ENCODE measurements at regions not wholly inside any gene's neighbourhood (a gene's known extent, or its start where the extent isn't known, plus 50 kb on each side); places are given as distances from the start of the nearest gene placed in this dataset.

GRCh38 chr2:161546635-161547034 lies 77.6 kb upstream of the SLC4A10 start:
- H3K4me1 ChIP-seq (ENCODE audit: control insufficient read depth, extremely low read depth, insufficient read depth, low read length) = no peaks in the 10 kb centered on the region
- H3K4me2 ChIP-seq (ENCODE audit: control insufficient read depth, extremely low read depth, insufficient read depth, low read depth, low read length) = no peak overlapping the region
- no peaks in the 10 kb centered on the region for H3K79me2 ChIP-seq (ENCODE audit: control insufficient read depth, insufficient read depth, low read length)
- H3K27me3 ChIP-seq (ENCODE audit: control insufficient read depth, extremely low read depth, insufficient read depth, low read length) = no peaks in the 10 kb centered on the region
- no peak overlapping the region for H3K27ac ChIP-seq (ENCODE audit: control insufficient read depth, insufficient read depth, low read length)
- H3K9me1 ChIP-seq (ENCODE audit: control insufficient read depth, extremely low read depth, insufficient read depth, low read length) = no peaks in the 10 kb centered on the region
- FAIRE-seq (no peak), DNase-seq (ENCODE audit: low read depth, low spot score) (no peak)
- no peaks in the 10 kb centered on the region for H3K36me3 ChIP-seq (ENCODE audit: control insufficient read depth in 2 of 2, extremely low read depth in 1 of 2, insufficient read depth in 2 of 2, low read length in 2 of 2)
- no peak overlapping the region for H3K9ac ChIP-seq (ENCODE audit: control insufficient read depth, extremely low read depth, insufficient read depth, low read length)
- no peaks in the 10 kb centered on the region for H4K20me1 ChIP-seq (ENCODE audit: control insufficient read depth, extremely low read depth, insufficient read depth, low read length)
- no peak for TF ChIP-seq CTCF (optimal IDR thresholded peaks at IDR 0.05 in 1 of 3, IDR thresholded peaks at IDR 0.05 in 1 of 3, conservative IDR thresholded peaks at IDR 0.05 in 1 of 3; ENCODE audit: extremely low read depth in 1 of 3, insufficient read depth in 2 of 3, low read length in 3 of 3)
- no peak for TF ChIP-seq EZH2 (IDR thresholded peaks at IDR 0.05; ENCODE audit: low read length)
- dilution Hi-C loops (cut with MboI; ENCODE audit: extremely low pct_ligation_motif_present, low sequenced_read_pairs) = no loop called here
- H2AFZ ChIP-seq (ENCODE audit: control insufficient read depth, low read length) = no peak overlapping the region
- no peaks in the 10 kb centered on the region for H3K9me3 ChIP-seq (ENCODE audit: control insufficient read depth, low read depth, low read length)
- H3K4me3 ChIP-seq (ENCODE audit: control insufficient read depth in 2 of 3, extremely low read depth in 1 of 3, insufficient read depth in 2 of 3, low read depth in 1 of 3, low read length in 3 of 3) = no peak overlapping the region

- dilution Hi-C loops (cut with MboI; ENCODE audit: extremely low pct_ligation_motif_present, low sequenced_read_pairs) = no loop called here
- Histone ChIP-seq H3K4me1 (ENCODE audit: control insufficient read depth, extremely low read depth, insufficient read depth, low read length) (no peaks in the 10 kb centered on the region), H3K9ac (ENCODE audit: control insufficient read depth, extremely low read depth, insufficient read depth, low read length) (no peak overlapping the region), H3K4me3 (ENCODE audit: control insufficient read depth in 2 of 3, extremely low read depth in 1 of 3, insufficient read depth in 2 of 3, low read depth in 1 of 3, low read length in 3 of 3) (no peak overlapping the region), H3K4me2 (ENCODE audit: control insufficient read depth, extremely low read depth, insufficient read depth, low read depth, low read length) (no peak overlapping the region), H3K27ac (ENCODE audit: control insufficient read depth, insufficient read depth, low read length) (no peak overlapping the region), H3K9me3 (ENCODE audit: control insufficient read depth, low read depth, low read length) (no peaks in the 10 kb centered on the region), H3K27me3 (ENCODE audit: control insufficient read depth, extremely low read depth, insufficient read depth, low read length) (no peaks in the 10 kb centered on the region), H4K20me1 (ENCODE audit: control insufficient read depth, extremely low read depth, insufficient read depth, low read length) (no peaks in the 10 kb centered on the region), H2AFZ (ENCODE audit: control insufficient read depth, low read length) (no peak overlapping the region), H3K79me2 (ENCODE audit: control insufficient read depth, insufficient read depth, low read length) (no peaks in the 10 kb centered on the region), H3K36me3 (ENCODE audit: control insufficient read depth in 2 of 2, extremely low read depth in 1 of 2, insufficient read depth in 2 of 2, low read length in 2 of 2) (no peaks in the 10 kb centered on the region), H3K9me1 (ENCODE audit: control insufficient read depth, extremely low read depth, insufficient read depth, low read length) (no peaks in the 10 kb centered on the region)
- DNase-seq (ENCODE audit: low read depth, low spot score) (no peak), FAIRE-seq (no peak)
- no peak for TF ChIP-seq CTCF (optimal IDR thresholded peaks at IDR 0.05 in 1 of 3, IDR thresholded peaks at IDR 0.05 in 1 of 3, conservative IDR thresholded peaks at IDR 0.05 in 1 of 3; ENCODE audit: extremely low read depth in 1 of 3, insufficient read depth in 2 of 3, low read length in 3 of 3)
- TF ChIP-seq EZH2 (IDR thresholded peaks at IDR 0.05; ENCODE audit: low read length) = no peak
Measured at GRCh38 chr2:161547130-161547529, 77.1 kb upstream of the SLC4A10 start.

Data from keratinocyte (primary cell).